ENCODE measurements at regions not wholly inside any gene's neighbourhood (a gene's known extent, or its start where the extent isn't known, plus 50 kb on each side); places are given as distances from the start of the nearest gene placed in this dataset.

GRCh38 chr13:106038752-106039151 is 496.7 kb downstream of the EFNB2 start:
- TF ChIP-seq EZH2 (IDR thresholded peaks at IDR 0.05; ENCODE audit: borderline replicate concordance, low read length) (no peak), CTCF (IDR thresholded peaks at IDR 0.05; ENCODE audit: low read length) (no peak)
